ENCODE measurements at regions not wholly inside any gene's neighbourhood (a gene's known extent, or its start where the extent isn't known, plus 50 kb on each side); places are given as distances from the start of the nearest gene placed in this dataset.

- WGBS (ENCODE audit: insufficient coverage, low coverage, low lambda C conversion rate, missing lambda C conversion rate): 79% methylated on average over 7 of the region's 11 CpGs
These were observed 203.7 kb downstream of the CTTN start for GRCh38 chr11:70601861-70602538.

GRCh38 chr11:70603114-70603755 is 204.9 kb downstream of the CTTN start:
- peak in 1 of 4 donors; percentile 14 for ATAC-seq

More at GRCh38 chr11:70601861-70602538, 203.7 kb downstream of the CTTN start:
- Histone ChIP-seq H3K9me3 (no peaks in the 10 kb centered on the region), H3K4me3 (no peak overlapping the region), H3K27ac (no peak overlapping the region), H3K4me1 (peaks cover 0 to 3% (median 0%) of the 10 kb centered on the region in 4 donors), H3K27me3 (no peaks in the 10 kb centered on the region), H3K36me3 (no peaks in the 10 kb centered on the region)
- intact Hi-C loops (cut with DNase I): no loop called here
- ATAC-seq (no peak), DNase-seq (peak in 1 of 3 donors; percentile 7)
- TF ChIP-seq CTCF (IDR thresholded peaks at IDR 0.05) (no peak), POLR2A (IDR thresholded peaks at IDR 0.05) (no peak)

GRCh38 chr11:70603756-70604211 is 205.5 kb downstream of the CTTN start:
- intact Hi-C loops (cut with DNase I): no loop called here
- TF ChIP-seq POLR2A (IDR thresholded peaks at IDR 0.05): no peak
- no peak for TF ChIP-seq CTCF (IDR thresholded peaks at IDR 0.05)
- no peak for ATAC-seq
- Histone ChIP-seq H3K27me3 (no peaks in the 10 kb centered on the region), H3K9me3 (no peaks in the 10 kb centered on the region), H3K4me3 (no peak overlapping the region), H3K27ac (no peak overlapping the region), H3K4me1 (peaks cover 0 to 12% (median 0%) of the 10 kb centered on the region in 4 donors), H3K36me3 (no peaks in the 10 kb centered on the region)
- WGBS (ENCODE audit: insufficient coverage, low coverage, low lambda C conversion rate, missing lambda C conversion rate): 77% methylated on average over 6 of the region's 9 CpGs
- peak in 1 of 3 donors; percentile 27 for DNase-seq

More at GRCh38 chr11:70603114-70603755, 204.9 kb downstream of the CTTN start:
- no peak overlapping the region for H3K4me3 ChIP-seq
- no peak overlapping the region for H3K27ac ChIP-seq
- peak in 1 of 3 donors; percentile 31 for DNase-seq
- H3K36me3 ChIP-seq: no peaks in the 10 kb centered on the region
- no peaks in the 10 kb centered on the region for H3K27me3 ChIP-seq
- H3K4me1 ChIP-seq: peaks cover 0 to 12% (median 0%) of the 10 kb centered on the region in 4 donors
- TF ChIP-seq POLR2A (IDR thresholded peaks at IDR 0.05) (no peak), CTCF (IDR thresholded peaks at IDR 0.05) (no peak)
- H3K9me3 ChIP-seq: no peaks in the 10 kb centered on the region
- no CpG with 5 or more reads among the region's 10 CpGs for WGBS (ENCODE audit: insufficient coverage, low coverage, low lambda C conversion rate, missing lambda C conversion rate)
- intact Hi-C loops (cut with DNase I): no loop called here

GRCh38 chr11:70604221-70604620 is 205.9 kb downstream of the CTTN start:
- H3K27me3 ChIP-seq: no peaks in the 10 kb centered on the region
- H3K27ac ChIP-seq: no peak overlapping the region
- ATAC-seq: no peak
- H3K4me1 ChIP-seq: peaks cover 0 to 12% (median 0%) of the 10 kb centered on the region in 4 donors
- peak in 1 of 3 donors; percentile 39 for DNase-seq
- no peak for TF ChIP-seq POLR2A (IDR thresholded peaks at IDR 0.05)
- TF ChIP-seq CTCF (IDR thresholded peaks at IDR 0.05): no peak
- WGBS (ENCODE audit: insufficient coverage, low coverage, low lambda C conversion rate, missing lambda C conversion rate): 93% methylated on average over 2 of the region's 11 CpGs
- intact Hi-C loops (cut with DNase I): no loop called here
- H3K36me3 ChIP-seq: no peaks in the 10 kb centered on the region
- H3K4me3 ChIP-seq: no peak overlapping the region
- no peaks in the 10 kb centered on the region for H3K9me3 ChIP-seq
